ENCODE measurements at regions not wholly inside any gene's neighbourhood (a gene's known extent, or its start where the extent isn't known, plus 50 kb on each side); places are given as distances from the start of the nearest gene placed in this dataset.

DNA sequence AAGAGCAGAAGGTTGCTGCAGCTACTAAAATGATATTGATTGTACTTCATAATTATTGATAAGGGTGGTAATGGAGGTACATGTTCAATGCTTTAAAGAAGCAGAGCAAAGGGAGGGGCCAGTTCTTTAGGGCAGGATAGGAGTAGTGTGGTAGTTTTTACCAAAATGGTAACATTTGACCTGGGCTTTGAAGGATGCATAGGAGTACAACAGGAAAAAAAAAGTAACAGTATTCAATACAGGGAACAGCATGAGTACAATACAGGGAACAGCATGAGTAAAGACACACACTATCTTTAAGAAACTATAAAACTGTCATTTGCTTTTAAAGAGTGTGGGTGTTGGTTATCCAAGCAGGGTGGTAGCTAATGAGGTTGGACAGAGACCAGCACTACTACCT, 215.0 kb upstream of the CRY1 start:
- DNase-seq (ENCODE audit: low read depth in 1 of 2, low spot score in 1 of 2) = no peak
- no peaks in the 10 kb centered on the region for H3K27me3 ChIP-seq (ENCODE audit: insufficient read depth, poor library complexity, severe bottlenecking)
- no peak overlapping the region for H3K27ac ChIP-seq (replicated peaks)
- no peak for TF ChIP-seq GABPA (IDR thresholded peaks at IDR 0.05; ENCODE audit: low read depth)
- TF ChIP-seq POLR2AphosphoS5 (IDR thresholded peaks at IDR 0.05; ENCODE audit: low read depth) = no peak
- no peak overlapping the region for H3K4me3 ChIP-seq (replicated peaks; ENCODE audit: insufficient read depth, low read length)

DNA sequence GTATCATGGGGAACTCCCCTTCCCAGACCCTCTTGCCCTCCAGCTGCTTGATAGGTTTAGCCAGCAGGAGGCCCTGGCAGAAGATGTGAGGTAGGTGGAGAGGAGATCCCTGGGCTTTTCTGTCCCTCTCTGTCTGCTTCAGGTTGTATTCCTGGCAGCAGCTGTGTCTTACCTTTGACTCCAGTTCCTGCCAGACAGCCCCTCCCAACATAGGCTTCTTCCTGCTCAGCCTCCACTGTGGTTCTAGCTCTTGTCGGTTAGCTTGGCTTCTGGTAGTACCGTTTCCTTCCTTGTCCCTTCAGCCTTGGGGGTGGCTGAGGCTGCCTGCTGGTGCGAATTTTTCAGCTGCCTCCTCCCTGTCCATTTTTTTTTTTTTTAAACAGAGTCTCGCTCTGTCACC, 215.7 kb upstream of the CRY1 start:
- no peak overlapping the region for H3K4me3 ChIP-seq (replicated peaks; ENCODE audit: insufficient read depth, low read length)
- no peak overlapping the region for H3K27ac ChIP-seq (replicated peaks)
- peak in 1 of 2 experiments; percentile 61 for DNase-seq (ENCODE audit: low read depth in 1 of 2, low spot score in 1 of 2)
- TF ChIP-seq, protein P1, sequence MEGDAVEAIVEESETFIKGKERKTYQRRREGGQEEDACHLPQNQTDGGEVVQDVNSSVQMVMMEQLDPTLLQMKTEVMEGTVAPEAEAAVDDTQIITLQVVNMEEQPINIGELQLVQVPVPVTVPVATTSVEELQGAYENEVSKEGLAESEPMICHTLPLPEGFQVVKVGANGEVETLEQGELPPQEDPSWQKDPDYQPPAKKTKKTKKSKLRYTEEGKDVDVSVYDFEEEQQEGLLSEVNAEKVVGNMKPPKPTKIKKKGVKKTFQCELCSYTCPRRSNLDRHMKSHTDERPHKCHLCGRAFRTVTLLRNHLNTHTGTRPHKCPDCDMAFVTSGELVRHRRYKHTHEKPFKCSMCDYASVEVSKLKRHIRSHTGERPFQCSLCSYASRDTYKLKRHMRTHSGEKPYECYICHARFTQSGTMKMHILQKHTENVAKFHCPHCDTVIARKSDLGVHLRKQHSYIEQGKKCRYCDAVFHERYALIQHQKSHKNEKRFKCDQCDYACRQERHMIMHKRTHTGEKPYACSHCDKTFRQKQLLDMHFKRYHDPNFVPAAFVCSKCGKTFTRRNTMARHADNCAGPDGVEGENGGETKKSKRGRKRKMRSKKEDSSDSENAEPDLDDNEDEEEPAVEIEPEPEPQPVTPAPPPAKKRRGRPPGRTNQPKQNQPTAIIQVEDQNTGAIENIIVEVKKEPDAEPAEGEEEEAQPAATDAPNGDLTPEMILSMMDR (IDR thresholded peaks at IDR 0.05; ENCODE audit: insufficient read depth, low read length) = no peak
- TF ChIP-seq SPI1 (IDR thresholded peaks at IDR 0.05; ENCODE audit: borderline replicate concordance, low read depth) (no peak), GABPA (IDR thresholded peaks at IDR 0.05; ENCODE audit: low read depth) (no peak)
- H3K27me3 ChIP-seq (ENCODE audit: insufficient read depth, poor library complexity, severe bottlenecking) = no peaks in the 10 kb centered on the region

DNA sequence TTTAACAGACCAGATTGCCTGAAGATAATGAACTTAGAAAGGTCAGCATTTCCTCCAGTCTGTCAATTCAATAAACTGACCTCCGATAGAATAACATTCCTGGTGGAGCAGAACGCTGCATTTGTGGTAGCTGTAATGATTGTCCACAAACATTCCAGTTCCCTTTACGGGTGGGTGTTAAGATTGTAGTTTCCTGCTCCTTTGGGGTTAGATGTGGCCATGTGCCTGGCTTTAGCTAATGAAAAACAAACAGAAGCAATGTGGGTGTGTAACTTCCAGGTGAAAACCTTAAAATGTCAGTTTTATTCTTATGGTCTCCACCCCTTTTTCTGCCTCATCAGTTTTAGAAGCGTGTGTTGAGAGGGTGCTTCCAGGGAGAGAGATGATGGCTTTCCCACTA, 217.3 kb upstream of the CRY1 start:
- no peak overlapping the region for H3K4me3 ChIP-seq (replicated peaks; ENCODE audit: insufficient read depth, low read length)
- H3K27ac ChIP-seq (replicated peaks) = no peak overlapping the region
- no peak for TF ChIP-seq SPI1 (IDR thresholded peaks at IDR 0.05; ENCODE audit: borderline replicate concordance, low read depth)
- TF ChIP-seq, protein P1 (IDR thresholded peaks at IDR 0.05; ENCODE audit: insufficient read depth, low read length) = no peak
- no peak for TF ChIP-seq POLR2AphosphoS5 (IDR thresholded peaks at IDR 0.05; ENCODE audit: low read depth)
- TF ChIP-seq, protein P2, sequence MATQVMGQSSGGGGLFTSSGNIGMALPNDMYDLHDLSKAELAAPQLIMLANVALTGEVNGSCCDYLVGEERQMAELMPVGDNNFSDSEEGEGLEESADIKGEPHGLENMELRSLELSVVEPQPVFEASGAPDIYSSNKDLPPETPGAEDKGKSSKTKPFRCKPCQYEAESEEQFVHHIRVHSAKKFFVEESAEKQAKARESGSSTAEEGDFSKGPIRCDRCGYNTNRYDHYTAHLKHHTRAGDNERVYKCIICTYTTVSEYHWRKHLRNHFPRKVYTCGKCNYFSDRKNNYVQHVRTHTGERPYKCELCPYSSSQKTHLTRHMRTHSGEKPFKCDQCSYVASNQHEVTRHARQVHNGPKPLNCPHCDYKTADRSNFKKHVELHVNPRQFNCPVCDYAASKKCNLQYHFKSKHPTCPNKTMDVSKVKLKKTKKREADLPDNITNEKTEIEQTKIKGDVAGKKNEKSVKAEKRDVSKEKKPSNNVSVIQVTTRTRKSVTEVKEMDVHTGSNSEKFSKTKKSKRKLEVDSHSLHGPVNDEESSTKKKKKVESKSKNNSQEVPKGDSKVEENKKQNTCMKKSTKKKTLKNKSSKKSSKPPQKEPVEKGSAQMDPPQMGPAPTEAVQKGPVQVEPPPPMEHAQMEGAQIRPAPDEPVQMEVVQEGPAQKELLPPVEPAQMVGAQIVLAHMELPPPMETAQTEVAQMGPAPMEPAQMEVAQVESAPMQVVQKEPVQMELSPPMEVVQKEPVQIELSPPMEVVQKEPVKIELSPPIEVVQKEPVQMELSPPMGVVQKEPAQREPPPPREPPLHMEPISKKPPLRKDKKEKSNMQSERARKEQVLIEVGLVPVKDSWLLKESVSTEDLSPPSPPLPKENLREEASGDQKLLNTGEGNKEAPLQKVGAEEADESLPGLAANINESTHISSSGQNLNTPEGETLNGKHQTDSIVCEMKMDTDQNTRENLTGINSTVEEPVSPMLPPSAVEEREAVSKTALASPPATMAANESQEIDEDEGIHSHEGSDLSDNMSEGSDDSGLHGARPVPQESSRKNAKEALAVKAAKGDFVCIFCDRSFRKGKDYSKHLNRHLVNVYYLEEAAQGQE (IDR thresholded peaks at IDR 0.05; ENCODE audit: insufficient replicate concordance, low read depth) = no peak
- no peaks in the 10 kb centered on the region for H3K27me3 ChIP-seq (ENCODE audit: insufficient read depth, poor library complexity, severe bottlenecking)
- DNase-seq (ENCODE audit: low read depth in 1 of 2, low spot score in 1 of 2) = no peak

DNA sequence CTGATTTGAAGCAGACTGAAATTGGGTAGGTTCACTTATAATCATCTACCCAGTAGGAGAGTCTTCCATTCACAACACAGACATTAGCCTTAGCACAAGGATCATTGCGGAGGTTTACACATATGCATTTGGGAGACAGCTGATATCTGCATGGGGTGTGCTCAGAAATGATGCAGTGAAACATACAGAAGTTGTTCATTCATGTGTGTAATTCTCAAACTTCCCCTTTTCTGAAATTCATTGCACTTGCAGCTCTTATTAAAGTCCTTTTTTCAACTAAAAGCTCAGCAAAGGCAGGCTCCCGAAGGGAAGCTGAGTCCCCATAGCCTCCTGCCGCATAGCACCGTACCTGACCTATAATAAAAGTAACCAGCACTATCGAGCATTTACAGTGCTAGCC, 218.3 kb upstream of the CRY1 start:
- no peaks in the 10 kb centered on the region for H3K27me3 ChIP-seq (ENCODE audit: insufficient read depth, poor library complexity, severe bottlenecking)
- H3K4me3 ChIP-seq (replicated peaks; ENCODE audit: insufficient read depth, low read length) = no peak overlapping the region
- TF ChIP-seq SPI1 (IDR thresholded peaks at IDR 0.05; ENCODE audit: borderline replicate concordance, low read depth) (no peak), GABPA (IDR thresholded peaks at IDR 0.05; ENCODE audit: low read depth) (no peak), POLR2AphosphoS5 (IDR thresholded peaks at IDR 0.05; ENCODE audit: low read depth) (no peak)
- TF ChIP-seq, protein P1 (IDR thresholded peaks at IDR 0.05; ENCODE audit: insufficient read depth, low read length) = no peak
- TF ChIP-seq, protein P2 (IDR thresholded peaks at IDR 0.05; ENCODE audit: insufficient replicate concordance, low read depth) = no peak
- H3K27ac ChIP-seq (replicated peaks) = no peak overlapping the region
- peak in 1 of 2 experiments; percentile 19 for DNase-seq (ENCODE audit: low read depth in 1 of 2, low spot score in 1 of 2)

Data from HL-60 (cell line).